GM21526 (cell line): ENCODE measurements at regions not wholly inside any gene's neighbourhood (a gene's known extent, or its start where the extent isn't known, plus 50 kb on each side); places are given as distances from the start of the nearest gene placed in this dataset.

Source experiments
- ATAC-seq: cut with Tn5 transposase; IDR thresholded peaks from one replicate; pipeline ENCODE4 v1.9.1; 2021; ENCODE audit warnings: moderate library complexity; ENCODE audit not compliant: unreplicated experiment, low FRiP score

GRCh38 chr10:131850383-131850870 lies 50.4 kb upstream of the PPP2R2D start:
- no peak for ATAC-seq
